ENCODE measurements at regions not wholly inside any gene's neighbourhood (a gene's known extent, or its start where the extent isn't known, plus 50 kb on each side); places are given as distances from the start of the nearest gene placed in this dataset.

DNA sequence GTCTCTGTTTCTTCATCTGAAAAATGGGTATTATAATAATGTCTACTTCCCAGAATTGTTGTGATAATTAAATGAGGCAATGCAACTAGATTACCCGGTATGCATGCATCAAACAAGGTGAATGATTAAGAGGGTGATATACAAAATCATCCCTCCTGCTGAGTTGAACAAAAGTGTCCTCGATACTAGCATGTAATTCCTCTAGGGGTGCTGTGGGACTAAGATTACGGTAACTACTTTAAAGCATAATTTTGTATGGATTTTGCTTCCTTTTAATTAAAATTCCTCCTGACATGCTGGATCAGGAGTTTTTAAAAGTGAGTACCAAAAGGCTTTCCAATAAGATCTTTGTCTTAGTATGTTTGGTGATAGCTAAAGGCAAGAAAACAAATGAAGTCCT, 98.7 kb upstream of the PRMT6 start:
- no peak for DNase-seq (ENCODE audit: insufficient read length, low spot score)
- peak; percentile 78 for FAIRE-seq
- no peak for TF ChIP-seq POLR2A (IDR thresholded peaks at IDR 0.05; ENCODE audit: low read depth, low read length)

DNA sequence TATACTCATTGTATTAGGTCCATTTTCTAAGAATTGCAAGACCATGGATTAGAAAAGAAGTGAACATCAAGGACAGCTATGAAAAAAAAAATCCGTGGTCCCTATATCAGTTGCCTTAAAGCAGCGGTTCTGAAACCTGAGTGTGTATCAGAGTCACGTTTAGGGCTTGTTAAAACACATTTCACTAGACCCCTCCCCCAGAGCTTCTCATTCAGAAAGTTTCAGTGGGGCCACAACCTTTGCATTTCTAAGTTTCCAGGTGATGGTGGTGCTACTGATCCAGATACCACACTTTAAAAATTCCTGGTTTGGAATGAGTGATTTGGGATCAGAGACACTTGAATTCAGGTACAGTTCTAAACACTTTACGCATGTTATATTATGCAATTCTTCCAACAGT, 96.1 kb upstream of the PRMT6 start:
- peak; percentile 33 for FAIRE-seq
- TF ChIP-seq POLR2A (IDR thresholded peaks at IDR 0.05; ENCODE audit: low read depth, low read length), result no peak
- DNase-seq (ENCODE audit: insufficient read length, low spot score), result no peak

DNA sequence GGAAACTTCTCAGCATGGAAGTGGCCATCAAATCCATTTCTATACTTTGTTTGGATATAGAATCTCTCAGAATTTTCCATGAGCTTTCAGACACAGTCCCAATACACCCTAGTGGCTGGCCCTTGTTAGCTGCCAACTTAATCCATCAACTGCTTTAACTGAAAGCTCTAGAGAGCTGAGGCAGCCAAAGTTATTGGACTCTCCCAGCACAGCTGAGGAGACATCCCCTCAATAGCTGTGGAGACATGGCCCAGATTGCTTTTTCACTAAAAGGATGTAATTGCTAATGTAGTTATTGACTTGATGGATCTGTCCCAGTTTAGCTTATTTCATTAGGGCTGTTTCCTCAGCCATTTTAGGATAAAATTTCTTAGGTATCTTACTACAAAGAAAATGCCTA, 94.8 kb upstream of the PRMT6 start:
- DNase-seq (ENCODE audit: insufficient read length, low spot score), result no peak
- FAIRE-seq, result peak; percentile 41
- no peak for TF ChIP-seq POLR2A (IDR thresholded peaks at IDR 0.05; ENCODE audit: low read depth, low read length)

DNA sequence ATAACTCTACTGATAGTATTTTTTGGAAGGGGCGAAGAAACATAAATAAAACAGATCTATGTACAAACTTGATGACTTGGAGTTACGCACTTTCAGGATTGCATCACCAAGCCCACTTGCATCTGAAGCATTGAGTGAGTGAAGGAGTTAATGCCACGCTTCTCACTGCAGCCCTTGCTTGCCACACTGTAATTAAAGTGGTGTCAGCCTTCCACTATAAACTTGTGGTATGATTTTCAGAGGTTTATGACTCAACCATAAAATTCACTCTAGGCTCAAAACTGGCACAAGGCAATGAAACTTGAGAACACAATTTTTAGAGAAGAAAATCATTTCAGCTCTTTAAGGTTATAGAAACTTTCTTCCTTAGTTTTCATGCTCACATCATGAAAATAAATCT, 93.9 kb upstream of the PRMT6 start:
- DNase-seq (ENCODE audit: insufficient read length, low spot score) (no peak), FAIRE-seq (peak; percentile 81)
- TF ChIP-seq POLR2A (IDR thresholded peaks at IDR 0.05; ENCODE audit: low read depth, low read length), result no peak

DNA sequence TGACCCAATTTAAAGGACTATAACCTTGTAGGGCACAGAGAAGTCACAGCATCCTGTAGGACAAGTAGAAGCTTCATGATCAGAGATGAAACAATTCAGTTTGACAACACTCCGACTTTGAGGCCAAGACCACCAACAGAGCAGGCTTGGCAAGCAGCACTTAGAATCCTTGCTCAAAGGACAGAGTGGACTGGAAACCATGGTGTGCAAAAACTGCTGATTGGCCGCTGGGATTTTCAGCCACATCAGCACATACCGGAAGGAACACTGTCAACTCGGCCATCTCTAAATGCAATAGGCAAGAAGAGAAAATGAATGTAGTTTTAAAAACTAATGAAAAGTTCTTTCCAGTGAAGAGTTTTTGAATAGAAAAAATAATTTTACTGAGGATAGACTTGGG, 92.0 kb upstream of the PRMT6 start:
- TF ChIP-seq POLR2A (IDR thresholded peaks at IDR 0.05; ENCODE audit: low read depth, low read length), result no peak
- FAIRE-seq (no peak), DNase-seq (ENCODE audit: insufficient read length, low spot score) (no peak)

DNA sequence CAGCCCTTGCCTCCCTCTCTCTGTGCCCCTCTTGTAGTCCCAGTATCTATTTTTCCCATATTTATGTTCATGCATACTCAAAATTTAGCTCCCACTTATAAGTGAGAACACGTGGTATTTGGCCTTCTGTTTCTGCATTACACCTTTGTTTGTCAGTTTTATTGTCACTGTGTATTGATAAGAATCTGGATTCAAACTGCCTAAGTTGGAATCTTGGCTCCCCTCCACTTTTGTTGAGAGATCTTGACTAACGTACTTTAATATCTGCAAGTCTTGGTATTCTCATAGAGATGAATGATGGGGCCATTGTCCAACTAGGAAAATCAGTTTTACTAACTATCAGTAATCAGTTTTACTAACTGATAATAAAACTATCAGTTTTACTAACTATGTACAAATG, 87.8 kb upstream of the PRMT6 start:
- DNase-seq (ENCODE audit: insufficient read length, low spot score), result no peak
- TF ChIP-seq POLR2A (IDR thresholded peaks at IDR 0.05; ENCODE audit: low read depth, low read length), result no peak
- no peak for FAIRE-seq

DNA sequence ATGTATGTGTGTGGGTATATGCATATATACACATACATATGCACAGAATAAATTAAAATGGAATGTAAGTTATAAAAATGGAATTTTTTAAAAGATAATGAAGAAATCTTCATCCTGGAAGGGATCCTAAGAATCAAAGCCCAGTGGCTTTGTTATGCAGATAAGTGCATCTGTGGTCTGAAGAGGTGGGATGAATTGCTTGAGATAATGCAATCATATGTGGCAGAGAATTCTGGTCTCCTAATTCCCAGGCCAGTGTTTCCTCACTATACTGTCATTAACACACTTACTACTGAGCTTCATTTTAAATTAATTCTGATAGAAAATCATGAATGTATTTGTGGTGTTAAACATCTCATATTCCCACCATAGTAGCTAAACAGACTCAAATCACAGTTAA, 86.7 kb upstream of the PRMT6 start:
- FAIRE-seq (no peak), DNase-seq (ENCODE audit: insufficient read length, low spot score) (no peak)
- no peak for TF ChIP-seq POLR2A (IDR thresholded peaks at IDR 0.05; ENCODE audit: low read depth, low read length)

DNA sequence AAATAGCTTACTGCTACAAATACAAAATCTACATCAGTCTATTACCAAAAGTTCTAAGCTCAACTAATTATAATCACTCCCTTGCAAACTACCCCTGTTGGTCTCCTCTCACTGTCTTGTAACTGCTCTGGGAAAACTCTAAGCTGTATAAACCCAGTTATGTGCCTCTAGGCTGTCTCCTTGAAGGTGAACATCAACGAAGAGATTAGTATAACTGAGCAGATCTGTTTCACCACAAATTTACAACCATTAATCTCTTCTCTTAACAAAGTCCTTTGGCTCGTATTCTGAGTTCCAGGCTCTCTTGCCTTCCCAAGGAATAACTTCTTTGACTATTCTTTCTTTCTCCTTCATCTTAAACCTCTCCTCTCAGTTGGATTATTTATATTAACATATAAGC, 84.4 kb upstream of the PRMT6 start:
- no peak for DNase-seq (ENCODE audit: insufficient read length, low spot score)
- FAIRE-seq, result peak; percentile 48
- no peak for TF ChIP-seq POLR2A (IDR thresholded peaks at IDR 0.05; ENCODE audit: low read depth, low read length)

DNA sequence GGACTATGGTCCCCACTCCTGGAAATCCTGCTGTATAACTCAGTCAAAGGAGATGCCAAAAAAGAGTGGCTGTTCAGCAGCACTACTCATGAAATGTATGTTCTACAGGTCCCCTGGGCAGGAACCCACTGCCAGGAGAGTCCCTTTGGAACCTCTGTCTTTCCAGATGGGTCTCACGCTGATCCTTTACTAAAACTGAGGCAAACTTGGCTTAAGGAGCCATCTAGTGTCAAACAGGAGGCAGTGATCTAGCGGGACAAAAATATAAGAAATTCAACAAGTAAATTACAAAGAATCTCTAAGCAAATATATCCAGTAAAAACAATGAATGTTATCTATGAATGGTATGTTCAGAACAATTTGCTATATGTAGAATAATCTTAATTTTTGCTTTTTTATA, 80.5 kb upstream of the PRMT6 start:
- FAIRE-seq, result no peak
- no peak for TF ChIP-seq POLR2A (IDR thresholded peaks at IDR 0.05; ENCODE audit: low read depth, low read length)
- DNase-seq (ENCODE audit: insufficient read length, low spot score), result no peak

DNA sequence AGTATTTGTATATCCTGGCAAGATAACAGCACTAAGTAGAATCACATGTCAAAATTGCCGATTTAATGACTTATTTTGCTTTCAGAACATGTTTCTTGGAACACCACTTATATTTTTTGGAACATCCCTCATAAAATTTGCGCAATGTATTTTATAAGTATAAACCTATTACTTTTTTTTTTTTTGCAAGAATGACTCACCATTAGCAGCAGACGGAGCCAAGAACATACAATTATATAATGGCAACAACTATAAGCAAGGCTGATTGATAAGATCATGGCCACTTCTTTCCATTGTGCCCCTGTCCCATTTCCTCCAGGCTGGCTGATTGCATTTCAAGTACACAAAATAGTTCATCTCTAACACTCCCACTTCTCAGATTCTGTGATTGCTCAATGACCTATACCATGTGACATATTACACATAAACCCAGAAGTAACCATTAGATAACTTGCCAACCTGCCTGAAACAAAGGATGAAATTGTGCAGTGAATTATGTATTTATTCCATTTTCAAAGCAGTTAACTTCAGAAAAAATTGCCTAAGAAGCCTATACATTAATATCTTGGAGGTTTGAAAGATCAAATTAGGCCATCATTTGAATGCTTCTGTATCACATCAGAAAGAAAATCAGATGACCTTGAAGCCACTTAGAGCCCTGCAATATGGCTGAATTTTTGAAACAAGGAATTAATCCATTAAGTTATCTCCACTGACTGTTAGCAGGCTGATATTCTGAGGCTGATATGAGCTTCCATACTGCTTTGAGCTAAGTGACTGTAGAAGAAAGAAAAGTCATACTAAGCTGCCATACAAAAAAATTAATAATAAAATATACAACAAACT, 77.8 kb upstream of the PRMT6 start:
- FAIRE-seq (peak; percentile 67), DNase-seq (ENCODE audit: insufficient read length, low spot score) (no peak)
- TF ChIP-seq POLR2A (IDR thresholded peaks at IDR 0.05; ENCODE audit: low read depth, low read length), result no peak

DNA sequence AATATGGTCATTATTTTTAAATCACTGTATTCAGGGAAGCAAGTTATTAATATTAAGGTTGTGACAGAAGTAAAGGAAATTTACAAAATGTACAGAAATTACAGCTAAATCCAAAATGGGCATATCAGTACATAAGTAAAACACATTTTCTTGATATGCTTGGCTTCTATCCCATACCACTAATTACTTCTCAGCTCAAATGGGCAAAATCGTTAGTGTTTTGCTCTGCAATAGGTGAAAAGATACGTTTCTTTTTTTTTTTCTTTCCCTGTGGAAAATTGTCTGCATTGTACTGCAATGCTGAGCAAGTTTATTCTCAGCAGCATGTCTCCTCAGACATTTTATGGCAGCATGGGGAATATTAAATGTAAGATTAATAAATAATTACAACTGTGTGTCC, 77.1 kb upstream of the PRMT6 start:
- no peak for TF ChIP-seq POLR2A (IDR thresholded peaks at IDR 0.05; ENCODE audit: low read depth, low read length)
- DNase-seq (ENCODE audit: insufficient read length, low spot score) (no peak), FAIRE-seq (no peak)

DNA sequence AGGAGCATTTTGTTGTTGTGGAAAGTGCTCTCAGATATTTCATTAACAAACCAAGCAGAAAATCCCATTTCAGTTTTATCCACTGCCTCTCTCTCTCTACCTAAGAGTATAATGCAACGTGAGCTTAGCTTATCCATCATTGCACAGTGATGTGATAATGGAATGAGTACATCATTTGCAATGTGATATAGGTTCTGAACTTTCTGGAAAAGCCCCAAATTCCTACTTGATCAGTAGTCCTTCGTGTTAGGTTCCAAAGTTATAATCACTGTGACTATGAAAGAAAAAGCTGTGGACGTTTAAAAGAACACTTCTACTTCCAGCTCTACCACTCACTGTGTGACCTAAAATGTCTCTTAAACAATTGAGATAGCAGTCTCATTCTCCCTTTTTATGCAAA, 76.4 kb upstream of the PRMT6 start:
- no peak for TF ChIP-seq POLR2A (IDR thresholded peaks at IDR 0.05; ENCODE audit: low read depth, low read length)
- FAIRE-seq, result peak; percentile 60
- DNase-seq (ENCODE audit: insufficient read length, low spot score), result no peak

DNA sequence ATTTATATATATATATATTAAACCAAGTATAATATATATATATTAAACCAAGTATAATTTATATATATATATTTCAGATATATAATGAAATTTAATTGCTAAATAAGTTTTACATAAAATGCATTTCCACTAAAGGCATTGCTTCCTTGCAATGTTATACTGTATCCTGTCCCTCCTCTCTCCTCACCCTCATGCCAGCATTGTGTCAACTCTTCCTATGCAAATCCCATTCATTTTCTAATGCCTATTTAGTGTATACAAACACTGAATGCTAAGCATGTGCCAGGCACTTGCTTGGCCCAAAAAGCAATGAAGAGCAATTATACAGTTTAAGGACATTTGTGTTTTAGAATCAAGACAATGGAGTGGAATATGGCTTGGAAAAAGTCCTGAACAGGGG, 71.7 kb upstream of the PRMT6 start:
- no peak for DNase-seq (ENCODE audit: insufficient read length, low spot score)
- no peak for TF ChIP-seq POLR2A (IDR thresholded peaks at IDR 0.05; ENCODE audit: low read depth, low read length)
- FAIRE-seq, result no peak

DNA sequence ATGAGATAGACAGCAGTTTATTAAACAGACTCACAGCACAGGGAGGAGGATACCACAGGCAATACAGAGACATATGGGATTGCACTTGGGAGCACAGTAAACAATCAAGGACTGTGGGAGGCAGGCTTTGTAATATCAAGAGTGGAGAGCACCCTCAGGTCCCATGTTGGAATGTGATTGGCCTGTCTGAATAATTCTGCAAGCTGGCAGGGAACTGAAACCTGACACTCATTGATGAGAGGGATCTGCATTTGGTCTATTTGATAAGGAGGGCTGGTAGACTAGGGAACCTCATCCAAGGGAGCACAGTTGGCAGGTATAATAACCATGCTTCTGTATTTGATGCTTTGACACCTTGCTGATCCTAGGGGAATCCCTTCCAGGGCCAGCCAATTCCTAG, 69.9 kb upstream of the PRMT6 start:
- DNase-seq (ENCODE audit: insufficient read length, low spot score) (no peak), FAIRE-seq (no peak)
- TF ChIP-seq POLR2A (IDR thresholded peaks at IDR 0.05; ENCODE audit: low read depth, low read length), result no peak

DNA sequence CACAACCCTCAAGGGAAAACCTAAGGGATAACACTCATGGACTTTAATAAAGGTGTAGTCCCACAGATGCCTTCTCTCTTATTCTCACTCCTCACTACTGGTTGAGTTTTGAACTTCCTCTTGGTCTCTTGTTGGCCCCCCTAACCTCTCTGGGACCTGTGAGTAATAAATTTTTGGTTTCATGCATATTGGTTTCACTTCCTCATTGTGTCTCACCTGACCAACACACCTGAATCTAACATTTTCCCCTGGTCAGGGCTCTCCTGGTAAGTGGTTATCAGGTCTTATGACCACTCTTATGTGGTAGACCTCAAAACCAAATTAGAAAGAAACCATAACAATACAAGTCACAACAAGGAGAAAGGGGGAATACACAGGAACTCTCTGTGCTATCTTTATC, 60.5 kb upstream of the PRMT6 start:
- no peak for TF ChIP-seq POLR2A (IDR thresholded peaks at IDR 0.05; ENCODE audit: low read depth, low read length)
- no peak for FAIRE-seq
- DNase-seq (ENCODE audit: insufficient read length, low spot score), result no peak
